ENCODE measurements at regions not wholly inside any gene's neighbourhood (a gene's known extent, or its start where the extent isn't known, plus 50 kb on each side); places are given as distances from the start of the nearest gene placed in this dataset.

GRCh38 chr2:38191516-38191915, 115.6 kb upstream of the CYP1B1 start:
- Histone ChIP-seq H3K4me2 (ENCODE audit: low read depth, low read length) (no peak overlapping the region), H4K20me1 (ENCODE audit: insufficient read depth, low read length) (no peaks in the 10 kb centered on the region), H3K4me1 (ENCODE audit: low read length) (no peaks in the 10 kb centered on the region), H3K9me2 (replicated peaks; ENCODE audit: insufficient read depth, low read length) (no peaks in the 10 kb centered on the region), H3K79me2 (ENCODE audit: low read length) (no peaks in the 10 kb centered on the region), H3K9me3 (replicated peaks; ENCODE audit: insufficient read depth, low read length) (no peaks in the 10 kb centered on the region), H3K9ac (ENCODE audit: low read length) (no peak overlapping the region), H3K27me3 (replicated peaks; ENCODE audit: insufficient read depth, low read length) (peaks cover 4% of the 10 kb centered on the region; the same call in 1 of the 2 replicates), H3K4me3 (ENCODE audit: low read length) (no peak overlapping the region), H3K36me3 (replicated peaks; ENCODE audit: insufficient read depth, low read length) (no peaks in the 10 kb centered on the region), H3K27ac (ENCODE audit: low read length) (no peak overlapping the region), H3F3A (ENCODE audit: insufficient read depth, low read length) (no peaks in the 10 kb centered on the region), H2AFZ (ENCODE audit: low read length) (no peak overlapping the region)
- DNase-seq: no peak
- TF ChIP-seq, protein P1, sequence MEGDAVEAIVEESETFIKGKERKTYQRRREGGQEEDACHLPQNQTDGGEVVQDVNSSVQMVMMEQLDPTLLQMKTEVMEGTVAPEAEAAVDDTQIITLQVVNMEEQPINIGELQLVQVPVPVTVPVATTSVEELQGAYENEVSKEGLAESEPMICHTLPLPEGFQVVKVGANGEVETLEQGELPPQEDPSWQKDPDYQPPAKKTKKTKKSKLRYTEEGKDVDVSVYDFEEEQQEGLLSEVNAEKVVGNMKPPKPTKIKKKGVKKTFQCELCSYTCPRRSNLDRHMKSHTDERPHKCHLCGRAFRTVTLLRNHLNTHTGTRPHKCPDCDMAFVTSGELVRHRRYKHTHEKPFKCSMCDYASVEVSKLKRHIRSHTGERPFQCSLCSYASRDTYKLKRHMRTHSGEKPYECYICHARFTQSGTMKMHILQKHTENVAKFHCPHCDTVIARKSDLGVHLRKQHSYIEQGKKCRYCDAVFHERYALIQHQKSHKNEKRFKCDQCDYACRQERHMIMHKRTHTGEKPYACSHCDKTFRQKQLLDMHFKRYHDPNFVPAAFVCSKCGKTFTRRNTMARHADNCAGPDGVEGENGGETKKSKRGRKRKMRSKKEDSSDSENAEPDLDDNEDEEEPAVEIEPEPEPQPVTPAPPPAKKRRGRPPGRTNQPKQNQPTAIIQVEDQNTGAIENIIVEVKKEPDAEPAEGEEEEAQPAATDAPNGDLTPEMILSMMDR (IDR thresholded peaks at IDR 0.05; ENCODE audit: low read length): no peak
- TF ChIP-seq EZH2 (optimal IDR thresholded peaks at IDR 0.05; ENCODE audit: low read depth, low read length) (no peak), EZH2phosphoT487 (IDR thresholded peaks at IDR 0.05; ENCODE audit: low read length) (no peak)

- no peak overlapping the region for H2AFZ ChIP-seq (ENCODE audit: low read length)
- H3K9me3 ChIP-seq (replicated peaks; ENCODE audit: insufficient read depth, low read length): no peaks in the 10 kb centered on the region
- H3K27ac ChIP-seq (ENCODE audit: low read length): no peak overlapping the region
- no peaks in the 10 kb centered on the region for H3K79me2 ChIP-seq (ENCODE audit: low read length)
- no peak overlapping the region for H3K4me2 ChIP-seq (ENCODE audit: low read depth, low read length)
- no peak overlapping the region for H3K9ac ChIP-seq (ENCODE audit: low read length)
- H3F3A ChIP-seq (ENCODE audit: insufficient read depth, low read length): no peaks in the 10 kb centered on the region
- H3K9me2 ChIP-seq (replicated peaks; ENCODE audit: insufficient read depth, low read length): no peaks in the 10 kb centered on the region
- no peaks in the 10 kb centered on the region for H4K20me1 ChIP-seq (ENCODE audit: insufficient read depth, low read length)
- 0 out of 2 replicates have a peak, but pooled peaks cover 5% of the 10 kb centered on the region for H3K4me1 ChIP-seq (ENCODE audit: low read length)
- no peak for DNase-seq
- H3K36me3 ChIP-seq (replicated peaks; ENCODE audit: insufficient read depth, low read length): no peaks in the 10 kb centered on the region
- peaks cover 10% of the 10 kb centered on the region; the same call in 1 of the 2 replicates for H3K27me3 ChIP-seq (replicated peaks; ENCODE audit: insufficient read depth, low read length)
- H3K4me3 ChIP-seq (ENCODE audit: low read length): no peak overlapping the region
- TF ChIP-seq, protein P1 (IDR thresholded peaks at IDR 0.05; ENCODE audit: low read length): no peak
- TF ChIP-seq EZH2 (optimal IDR thresholded peaks at IDR 0.05; ENCODE audit: low read depth, low read length): no peak
- no peak for TF ChIP-seq EZH2phosphoT487 (IDR thresholded peaks at IDR 0.05; ENCODE audit: low read length)
These were observed 114.7 kb upstream of the CYP1B1 start for GRCh38 chr2:38190542-38191218.

DNA sequence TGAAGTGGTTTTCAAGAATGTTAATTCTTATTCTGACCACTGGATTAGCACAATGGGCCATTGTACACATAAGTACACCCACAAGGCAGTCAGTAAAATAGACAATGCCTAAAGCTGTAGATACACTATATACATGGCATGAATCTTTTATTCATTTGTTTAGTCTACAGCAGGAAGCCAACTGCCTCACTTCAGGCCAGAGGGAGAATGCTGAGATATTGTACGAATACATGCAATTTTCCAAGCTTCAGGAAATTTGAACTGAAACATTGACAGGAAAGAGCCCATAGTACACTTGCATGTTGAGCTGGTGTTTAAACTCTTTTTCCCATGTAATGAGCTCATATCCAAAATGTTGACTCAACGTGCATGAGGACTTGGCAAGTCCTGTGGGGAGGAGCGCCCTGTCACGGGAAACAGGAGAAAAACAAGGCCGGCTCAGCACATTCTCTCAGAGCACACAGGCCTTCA, 111.6 kb upstream of the CYP1B1 start:
- no peak overlapping the region for H3K9ac ChIP-seq (ENCODE audit: low read length)
- H2AFZ ChIP-seq (ENCODE audit: low read length): no peak overlapping the region
- no peak overlapping the region for H3K27ac ChIP-seq (ENCODE audit: low read length)
- H3K27me3 ChIP-seq (replicated peaks; ENCODE audit: insufficient read depth, low read length): peaks cover 27% of the 10 kb centered on the region
- no peaks in the 10 kb centered on the region for H4K20me1 ChIP-seq (ENCODE audit: insufficient read depth, low read length)
- no peak overlapping the region for H3K4me3 ChIP-seq (ENCODE audit: low read length)
- H3K36me3 ChIP-seq (replicated peaks; ENCODE audit: insufficient read depth, low read length): no peaks in the 10 kb centered on the region
- H3K79me2 ChIP-seq (ENCODE audit: low read length): no peaks in the 10 kb centered on the region
- no peaks in the 10 kb centered on the region for H3K9me3 ChIP-seq (replicated peaks; ENCODE audit: insufficient read depth, low read length)
- no peaks in the 10 kb centered on the region; the same call in 1 of the 2 replicates for H3F3A ChIP-seq (ENCODE audit: insufficient read depth, low read length)
- no peak for TF ChIP-seq EZH2 (optimal IDR thresholded peaks at IDR 0.05; ENCODE audit: low read depth, low read length)
- DNase-seq: no peak
- H3K4me1 ChIP-seq (ENCODE audit: low read length): peaks cover 12% of the 10 kb centered on the region; the same call in 1 of the 2 replicates
- H3K4me2 ChIP-seq (ENCODE audit: low read depth, low read length): no peak overlapping the region
- no peaks in the 10 kb centered on the region for H3K9me2 ChIP-seq (replicated peaks; ENCODE audit: insufficient read depth, low read length)

- TF ChIP-seq, protein P1 (IDR thresholded peaks at IDR 0.05; ENCODE audit: low read length): no peak
- no peak for TF ChIP-seq EZH2phosphoT487 (IDR thresholded peaks at IDR 0.05; ENCODE audit: low read length)
- no peak for TF ChIP-seq EZH2 (optimal IDR thresholded peaks at IDR 0.05; ENCODE audit: low read depth, low read length)
- Histone ChIP-seq H3K27ac (ENCODE audit: low read length) (no peak overlapping the region), H2AFZ (ENCODE audit: low read length) (no peak overlapping the region), H3K79me2 (ENCODE audit: low read length) (no peaks in the 10 kb centered on the region), H3K4me2 (ENCODE audit: low read depth, low read length) (no peak overlapping the region), H3K4me1 (ENCODE audit: low read length) (peaks cover 12% of the 10 kb centered on the region; the same call in 1 of the 2 replicates), H3K9me3 (replicated peaks; ENCODE audit: insufficient read depth, low read length) (no peaks in the 10 kb centered on the region), H4K20me1 (ENCODE audit: insufficient read depth, low read length) (no peaks in the 10 kb centered on the region), H3K4me3 (ENCODE audit: low read length) (no peak overlapping the region), H3F3A (ENCODE audit: insufficient read depth, low read length) (no peaks in the 10 kb centered on the region; the same call in 1 of the 2 replicates), H3K9ac (ENCODE audit: low read length) (no peak overlapping the region), H3K27me3 (replicated peaks; ENCODE audit: insufficient read depth, low read length) (peaks cover 43% of the 10 kb centered on the region), H3K9me2 (replicated peaks; ENCODE audit: insufficient read depth, low read length) (no peaks in the 10 kb centered on the region), H3K36me3 (replicated peaks; ENCODE audit: insufficient read depth, low read length) (no peaks in the 10 kb centered on the region)
- peak; percentile 8 for DNase-seq
These were observed 109.1 kb upstream of the CYP1B1 start for GRCh38 chr2:38185012-38185491.

All from MM.1S (cell line).